ENCODE measurements at regions not wholly inside any gene's neighbourhood (a gene's known extent, or its start where the extent isn't known, plus 50 kb on each side); places are given as distances from the start of the nearest gene placed in this dataset.

- TF ChIP-seq CTCF (IDR thresholded peaks at IDR 0.05) (no peak), POLR2A (IDR thresholded peaks at IDR 0.05) (no peak), EP300 (IDR thresholded peaks at IDR 0.05) (no peak)
These were observed 682.5 kb downstream of the QKI start for GRCh38 chr6:164097056-164097455.

Data from tibial nerve (tissue), 4 donors.